ENCODE measurements at regions not wholly inside any gene's neighbourhood (a gene's known extent, or its start where the extent isn't known, plus 50 kb on each side); places are given as distances from the start of the nearest gene placed in this dataset.
"Not testable (repeated sequence)": the region's sequence is repeated elsewhere in the genome, so short reads cannot be mapped to it uniquely, and the experiment has no call there.

DNA sequence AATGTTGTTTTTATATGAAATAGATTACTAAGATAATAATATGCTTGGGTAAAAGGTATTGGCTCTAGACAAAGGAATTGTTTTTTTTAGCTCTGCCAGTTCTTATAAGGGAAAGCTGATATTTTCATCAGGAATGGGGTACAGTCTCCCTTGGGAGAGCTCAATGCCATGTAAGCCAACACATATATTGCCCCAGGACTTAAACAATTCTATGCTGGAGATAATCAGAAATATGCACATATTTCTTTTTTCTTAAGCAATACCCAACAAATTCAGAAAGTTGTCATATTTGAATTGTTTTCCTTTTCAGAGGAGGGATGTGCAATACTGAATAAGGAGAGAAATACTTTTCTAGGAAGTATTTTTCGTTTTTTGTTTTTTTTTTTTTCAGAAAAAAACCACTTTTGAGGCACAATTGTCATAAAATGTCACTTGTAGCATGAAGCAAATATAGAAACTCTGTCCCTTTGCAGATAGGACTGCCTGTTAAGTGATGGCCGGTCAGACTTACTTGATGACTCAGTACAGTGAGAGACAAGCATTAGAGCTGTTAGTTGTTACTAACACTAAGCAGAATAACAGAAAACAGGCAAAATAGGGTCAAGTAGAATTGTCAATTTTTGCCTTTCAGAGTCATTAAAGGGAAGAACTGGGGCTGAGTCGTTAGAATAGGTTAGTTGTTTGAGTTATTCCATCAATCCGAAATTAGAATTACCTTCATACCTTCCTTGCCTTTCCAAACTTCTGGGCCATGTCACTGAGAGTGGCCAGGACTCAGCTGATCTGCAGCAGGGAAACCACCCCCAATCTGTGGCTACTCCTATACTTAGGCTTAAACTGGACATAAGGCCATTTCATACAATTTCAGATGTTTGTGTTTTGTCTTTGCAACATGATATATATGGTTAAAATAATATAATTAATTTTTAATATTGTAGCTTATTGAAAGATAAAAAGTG, 168.1 kb downstream of the SLC38A4 start:
- no peak for DNase-seq (ENCODE audit: extremely low spot score)
- ChIA-PET CTCF (no interaction called here), POLR2A (no interaction called here)
- TF ChIP-seq, protein P1, sequence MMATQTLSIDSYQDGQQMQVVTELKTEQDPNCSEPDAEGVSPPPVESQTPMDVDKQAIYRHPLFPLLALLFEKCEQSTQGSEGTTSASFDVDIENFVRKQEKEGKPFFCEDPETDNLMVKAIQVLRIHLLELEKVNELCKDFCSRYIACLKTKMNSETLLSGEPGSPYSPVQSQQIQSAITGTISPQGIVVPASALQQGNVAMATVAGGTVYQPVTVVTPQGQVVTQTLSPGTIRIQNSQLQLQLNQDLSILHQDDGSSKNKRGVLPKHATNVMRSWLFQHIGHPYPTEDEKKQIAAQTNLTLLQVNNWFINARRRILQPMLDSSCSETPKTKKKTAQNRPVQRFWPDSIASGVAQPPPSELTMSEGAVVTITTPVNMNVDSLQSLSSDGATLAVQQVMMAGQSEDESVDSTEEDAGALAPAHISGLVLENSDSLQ (IDR thresholded peaks at IDR 0.05): no peak
- TF ChIP-seq BHLHE40 (IDR thresholded peaks at IDR 0.05; ENCODE audit: borderline replicate concordance) (no peak), HDGF (IDR thresholded peaks at IDR 0.05; ENCODE audit: borderline replicate concordance) (no peak), TARDBP (IDR thresholded peaks at IDR 0.05) (no peak), L3MBTL2 (conservative IDR thresholded peaks at IDR 0.05) (no peak), ARNT (IDR thresholded peaks at IDR 0.05) (no peak), SP1 (IDR thresholded peaks at IDR 0.05) (no peak), FOXA1 (IDR thresholded peaks at IDR 0.05) (no peak), LEF1 (IDR thresholded peaks at IDR 0.05; ENCODE audit: borderline replicate concordance) (no peak), FOXM1 (IDR thresholded peaks at IDR 0.05; ENCODE audit: borderline replicate concordance) (no peak), ZNF384 (IDR thresholded peaks at IDR 0.05) (no peak), CTBP1 (IDR thresholded peaks at IDR 0.05; ENCODE audit: borderline replicate concordance) (no peak), NFRKB (IDR thresholded peaks at IDR 0.05) (no peak), ELF4 (IDR thresholded peaks at IDR 0.05) (no peak), FOXK2 (IDR thresholded peaks at IDR 0.05) (no peak), SUZ12 (IDR thresholded peaks at IDR 0.05) (no peak)

DNA sequence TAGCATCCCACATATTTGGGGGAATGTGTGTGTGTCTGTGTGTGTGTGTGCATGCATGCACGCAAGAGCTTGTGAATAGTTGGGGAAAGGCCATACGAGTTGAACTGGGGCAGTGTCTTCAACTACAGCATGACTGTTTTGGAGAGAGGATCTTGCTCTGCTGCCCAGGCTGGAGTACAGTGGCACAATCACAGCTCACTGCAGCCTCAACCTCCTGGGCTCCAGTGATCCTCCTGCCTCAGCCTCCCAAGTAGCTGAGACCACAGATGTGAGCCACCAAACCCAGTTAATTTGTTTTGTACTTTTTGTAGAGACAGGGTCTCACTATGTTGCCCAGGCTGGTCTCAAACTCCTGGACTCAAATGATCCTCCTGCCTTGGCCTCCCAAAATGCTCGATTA, 169.8 kb downstream of the SLC38A4 start:
- CTCF ChIA-PET: interaction anchor here (0.6 kb wide), 1 partner anchor 11 kb away, joined by 3 read pairs; no protein-coding TSS in a partner anchor
- POLR2A ChIA-PET: not testable (repeated sequence)

DNA sequence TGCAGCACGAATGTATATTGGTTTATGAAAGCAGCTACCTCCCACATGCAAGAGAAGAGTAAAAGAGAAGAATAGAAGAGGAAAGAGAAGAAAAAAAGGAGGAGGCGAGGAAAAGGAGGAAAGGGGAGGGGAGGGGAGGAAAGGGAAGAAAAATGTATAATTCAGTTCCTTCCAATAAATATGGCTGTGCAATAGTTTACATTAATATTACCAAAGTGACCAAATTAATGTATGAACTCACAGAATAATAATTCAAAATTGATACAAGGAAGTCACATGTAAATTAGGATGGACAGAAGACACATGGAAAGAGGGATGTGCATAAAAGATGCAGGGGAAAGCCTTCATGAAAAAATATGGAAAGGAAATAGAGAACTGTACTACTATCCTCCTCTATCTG, 172.5 kb downstream of the SLC38A4 start:
- CTCF ChIA-PET: no interaction called here
- TF ChIP-seq ELF4 (IDR thresholded peaks at IDR 0.05) (no peak), ARNT (IDR thresholded peaks at IDR 0.05) (no peak), SP1 (IDR thresholded peaks at IDR 0.05) (no peak), NFRKB (IDR thresholded peaks at IDR 0.05) (no peak), FOXK2 (IDR thresholded peaks at IDR 0.05) (no peak), BHLHE40 (IDR thresholded peaks at IDR 0.05; ENCODE audit: borderline replicate concordance) (no peak), TARDBP (IDR thresholded peaks at IDR 0.05) (no peak), L3MBTL2 (conservative IDR thresholded peaks at IDR 0.05) (no peak)
- POLR2A ChIA-PET: no interaction called here
- DNase-seq (ENCODE audit: extremely low spot score): no peak

More for the DNA sequence above, 169.8 kb downstream of the SLC38A4 start:
- not testable (repeated sequence) for DNase-seq (ENCODE audit: extremely low spot score)

DNA sequence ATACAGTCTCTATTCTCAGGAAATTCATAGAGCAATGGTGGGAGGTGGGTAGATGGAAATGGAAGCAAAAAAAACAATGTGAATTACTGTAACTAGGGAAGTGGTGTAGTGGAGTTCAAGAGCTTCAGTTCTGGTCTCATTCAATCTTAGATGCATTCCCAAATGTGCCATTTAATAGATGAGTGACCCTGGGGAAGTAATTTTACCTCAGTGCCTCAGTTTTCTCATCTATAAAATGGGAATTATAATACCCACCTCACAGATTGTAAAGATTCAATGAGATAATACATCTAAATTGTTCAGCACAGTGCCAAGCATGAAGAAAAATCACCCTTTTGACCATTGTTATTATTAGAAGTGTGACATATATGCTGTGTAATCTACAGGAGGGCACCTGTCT, 173.1 kb downstream of the SLC38A4 start:
- CTCF ChIA-PET: no interaction called here
- TF ChIP-seq ARNT (IDR thresholded peaks at IDR 0.05): no peak
- no peak for TF ChIP-seq TARDBP (IDR thresholded peaks at IDR 0.05)
- no peak for TF ChIP-seq ZNF384 (IDR thresholded peaks at IDR 0.05)
- no peak for TF ChIP-seq BHLHE40 (IDR thresholded peaks at IDR 0.05; ENCODE audit: borderline replicate concordance)
- TF ChIP-seq SUZ12 (IDR thresholded peaks at IDR 0.05): no peak
- no peak for TF ChIP-seq FOXA1 (IDR thresholded peaks at IDR 0.05)

DNA sequence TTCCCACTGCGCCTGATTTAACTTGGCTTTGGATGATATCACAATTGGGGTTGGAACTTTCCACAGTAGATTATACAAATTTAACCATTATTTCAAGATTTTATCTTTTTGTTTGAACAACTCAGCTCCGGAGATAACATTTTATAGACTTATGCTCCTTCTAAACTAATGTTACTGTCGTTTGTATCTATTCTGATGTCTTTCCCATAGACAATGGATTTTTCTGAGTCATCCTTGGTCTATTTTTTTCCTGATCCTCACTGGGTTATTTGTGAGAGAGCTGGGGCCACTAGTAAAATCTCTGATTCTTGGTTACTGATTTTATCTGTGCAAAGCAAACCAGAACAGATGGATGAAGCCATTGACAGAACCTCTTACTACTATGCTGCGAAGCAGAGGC, 175.1 kb downstream of the SLC38A4 start:
- DNase-seq (ENCODE audit: extremely low spot score): no peak
- POLR2A ChIA-PET: no interaction called here
- CTCF ChIA-PET: no interaction called here
- TF ChIP-seq SP1 (IDR thresholded peaks at IDR 0.05) (no peak), ELF4 (IDR thresholded peaks at IDR 0.05) (no peak), HDGF (IDR thresholded peaks at IDR 0.05; ENCODE audit: borderline replicate concordance) (no peak), CTBP1 (IDR thresholded peaks at IDR 0.05; ENCODE audit: borderline replicate concordance) (no peak), BHLHE40 (IDR thresholded peaks at IDR 0.05; ENCODE audit: borderline replicate concordance) (no peak), NFRKB (IDR thresholded peaks at IDR 0.05) (no peak), L3MBTL2 (conservative IDR thresholded peaks at IDR 0.05) (no peak), TARDBP (IDR thresholded peaks at IDR 0.05) (no peak), FOXK2 (IDR thresholded peaks at IDR 0.05) (no peak), FOXM1 (IDR thresholded peaks at IDR 0.05; ENCODE audit: borderline replicate concordance) (no peak), SUZ12 (IDR thresholded peaks at IDR 0.05) (no peak), FOXA1 (IDR thresholded peaks at IDR 0.05) (no peak), ZNF384 (IDR thresholded peaks at IDR 0.05) (no peak), ARNT (IDR thresholded peaks at IDR 0.05) (no peak), LEF1 (IDR thresholded peaks at IDR 0.05; ENCODE audit: borderline replicate concordance) (no peak)
- TF ChIP-seq, protein P1 (IDR thresholded peaks at IDR 0.05): no peak

More for the DNA sequence above, 173.1 kb downstream of the SLC38A4 start:
- no peak for DNase-seq (ENCODE audit: extremely low spot score)
- POLR2A ChIA-PET: no interaction called here

DNA sequence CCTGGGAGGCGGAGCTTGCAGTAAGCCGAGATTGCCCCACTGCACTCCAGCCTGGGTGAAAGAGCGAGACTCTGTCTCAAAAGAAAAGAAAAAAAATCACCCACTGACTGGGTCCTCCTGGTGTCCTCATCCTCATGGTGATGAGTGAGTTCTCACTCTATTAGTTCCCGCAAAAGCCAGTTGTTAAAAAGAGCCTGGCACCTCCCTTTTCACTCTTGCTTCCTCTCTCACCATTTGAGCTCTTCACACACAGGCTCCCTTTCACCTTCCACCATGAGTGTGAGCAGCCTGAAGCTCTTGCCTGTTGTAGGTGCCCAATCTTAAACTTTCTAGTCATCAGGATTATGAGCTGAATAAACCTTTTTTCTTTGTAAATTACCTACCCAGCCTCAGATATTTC, 176.4 kb downstream of the SLC38A4 start:
- TF ChIP-seq SUZ12 (IDR thresholded peaks at IDR 0.05) (no peak), CTBP1 (IDR thresholded peaks at IDR 0.05; ENCODE audit: borderline replicate concordance) (no peak), FOXM1 (IDR thresholded peaks at IDR 0.05; ENCODE audit: borderline replicate concordance) (no peak), BHLHE40 (IDR thresholded peaks at IDR 0.05; ENCODE audit: borderline replicate concordance) (no peak), ARNT (IDR thresholded peaks at IDR 0.05) (no peak), LEF1 (IDR thresholded peaks at IDR 0.05; ENCODE audit: borderline replicate concordance) (no peak), SP1 (IDR thresholded peaks at IDR 0.05) (no peak), TARDBP (IDR thresholded peaks at IDR 0.05) (no peak), FOXK2 (IDR thresholded peaks at IDR 0.05) (no peak), ZNF384 (IDR thresholded peaks at IDR 0.05) (no peak), NFRKB (IDR thresholded peaks at IDR 0.05) (no peak), L3MBTL2 (conservative IDR thresholded peaks at IDR 0.05) (no peak), ELF4 (IDR thresholded peaks at IDR 0.05) (no peak), HDGF (IDR thresholded peaks at IDR 0.05; ENCODE audit: borderline replicate concordance) (no peak), FOXA1 (IDR thresholded peaks at IDR 0.05) (no peak)
- TF ChIP-seq, protein P1 (IDR thresholded peaks at IDR 0.05): no peak
- CTCF ChIA-PET: interaction anchor here (0.5 kb wide), 1 partner anchor 24 kb away, joined by 3 read pairs; no protein-coding TSS in a partner anchor
- DNase-seq (ENCODE audit: extremely low spot score): no peak
- POLR2A ChIA-PET: no interaction called here

All from HEK293T (cell line).